Liver (tissue), 7 donors: ENCODE measurements at regions not wholly inside any gene's neighbourhood (a gene's known extent, or its start where the extent isn't known, plus 50 kb on each side); places are given as distances from the start of the nearest gene placed in this dataset.

Source experiments
- DNase-seq: peaks from one replicate; pipeline ENCODE4 v3.0.0-alpha.2; 2017; ENCODE audit warnings: low spot score
- H3K27ac ChIP-seq, 2 donors: one replicate each; pipeline ENCODE4 v1.7.0; 2013; ENCODE audit warnings: inconsistent platforms in 2 of 2, low read length in 2 of 2, control low read depth in 1 of 2, low read depth in 1 of 2, mild to moderate bottlenecking in 1 of 2
- H3K27me3 ChIP-seq, 4 donors: one replicate each; pipeline versions ENCODE4 v1.6.1 to v1.7.0; 2013; ENCODE audit warnings: low read length in 3 of 4, inconsistent platforms in 1 of 4, mild to moderate bottlenecking in 1 of 4, moderate library complexity in 1 of 4; ENCODE audit not compliant: control insufficient read depth in 4 of 4, insufficient read depth in 4 of 4
- H3K36me3 ChIP-seq, 4 donors: one replicate each; pipeline versions ENCODE4 v1.6.1 to v1.7.0; 2013; ENCODE audit warnings: low read length in 3 of 4, mild to moderate bottlenecking in 3 of 4, low read depth in 1 of 4, moderate library complexity in 1 of 4; ENCODE audit not compliant: control insufficient read depth in 4 of 4, insufficient read depth in 3 of 4
- H3K4me1 ChIP-seq, 4 donors: one replicate each; pipeline versions ENCODE4 v1.6.1 to v1.7.0; 2013; ENCODE audit warnings: low read length in 3 of 4, mild to moderate bottlenecking in 3 of 4, moderate library complexity in 1 of 4; ENCODE audit not compliant: control insufficient read depth in 4 of 4, insufficient read depth in 4 of 4
- H3K4me3 ChIP-seq, 3 donors: one replicate each; pipeline versions ENCODE4 v1.6.1 to v1.7.0; 2013; ENCODE audit warnings: low read length in 3 of 3, control low read depth in 1 of 3, low read depth in 1 of 3, mild to moderate bottlenecking in 1 of 3
- H3K9ac ChIP-seq, 2 donors: one replicate each; pipeline ENCODE4 v1.7.0; 2013; ENCODE audit warnings: low read length in 2 of 2, mild to moderate bottlenecking in 2 of 2, moderate library complexity in 2 of 2, control low read depth in 1 of 2, low read depth in 1 of 2
- H3K9me3 ChIP-seq, 4 donors: one replicate each; pipeline versions ENCODE4 v1.6.1 to v1.7.0; 2013; ENCODE audit warnings: low read length in 3 of 4; ENCODE audit not compliant: control insufficient read depth in 4 of 4
- EGR1 ChIP-seq, 2 donors: IDR thresholded peaks; 2 replicates each; pipeline ENCODE4 v1.6.1; 2016 to 2018; ENCODE audit warnings: antibody characterized with exemption in 2 of 2, low read depth in 2 of 2
- FOXA2 ChIP-seq: IDR thresholded peaks from 2 replicates; pipeline ENCODE4 v1.6.1; 2016; ENCODE audit warnings: antibody characterized with exemption
- GABPA ChIP-seq, 2 donors: IDR thresholded peaks in 1 of 2; conservative IDR thresholded peaks in 1 of 2; 2 replicates each; pipeline ENCODE4 v1.6.1; 2016; ENCODE audit warnings: antibody characterized with exemption in 2 of 2, mild to moderate bottlenecking in 1 of 2, moderate library complexity in 1 of 2
- HNF4A ChIP-seq, 2 donors: conservative IDR thresholded peaks; 2 replicates each; pipeline ENCODE4 v1.6.1; 2016; ENCODE audit warnings: antibody characterized with exemption in 2 of 2, mild to moderate bottlenecking in 2 of 2
- JUND ChIP-seq, 2 donors: IDR thresholded peaks; 2 replicates each; pipeline ENCODE4 v1.6.1; 2016; ENCODE audit warnings: antibody characterized with exemption in 2 of 2
- NR2F2 ChIP-seq: IDR thresholded peaks from 2 replicates; pipeline ENCODE4 v1.6.1; 2016; ENCODE audit warnings: antibody characterized with exemption
- RAD21 ChIP-seq, 2 donors: IDR thresholded peaks; 2 replicates each; pipeline ENCODE4 v1.6.1; 2016; ENCODE audit warnings: antibody characterized with exemption in 2 of 2, mild to moderate bottlenecking in 2 of 2
- REST ChIP-seq: IDR thresholded peaks from 2 replicates; pipeline ENCODE4 v1.6.1; 2016; ENCODE audit warnings: antibody characterized with exemption, mild to moderate bottlenecking
- RXRA ChIP-seq, 2 donors: IDR thresholded peaks; 2 replicates each; pipeline ENCODE4 v1.6.1; 2017 to 2018; ENCODE audit warnings: antibody characterized with exemption in 2 of 2, mild to moderate bottlenecking in 1 of 2
- SP1 ChIP-seq: IDR thresholded peaks from 2 replicates; pipeline ENCODE4 v1.6.1; 2018; ENCODE audit warnings: antibody characterized with exemption, mild to moderate bottlenecking
- TAF1 ChIP-seq: conservative IDR thresholded peaks from 2 replicates; pipeline ENCODE4 v1.6.1; 2016; ENCODE audit warnings: antibody characterized with exemption, mild to moderate bottlenecking
- YY1 ChIP-seq: IDR thresholded peaks from 2 replicates; pipeline ENCODE4 v1.6.1; 2016; ENCODE audit warnings: antibody characterized with exemption, mild to moderate bottlenecking
- ZBTB33 ChIP-seq: IDR thresholded peaks from 2 replicates; pipeline ENCODE4 v1.6.1; 2016; ENCODE audit warnings: antibody characterized with exemption
- WGBS: extraction: QIAGEN DNeasy Blood & Tissue Kit; methylation state at CpG from one replicate; pipeline ENCODE4 v1.1.7; 2013; 5-methylcytosine and 5-hydroxymethylcytosine counted together
- donor health status: healthy.
- donor health status: healthy.
- donor health status: healthy.
- donor health status: healthy.

- H3K27ac ChIP-seq: no peak overlapping the region
- H3K9ac ChIP-seq: no peak overlapping the region
- H3K4me1 ChIP-seq: peaks cover 0 to 11% (median 6%) of the 10 kb centered on the region in 4 donors
- no peaks in the 10 kb centered on the region for H3K36me3 ChIP-seq
- H3K27me3 ChIP-seq: no peaks in the 10 kb centered on the region
- 94% methylated on average over 18 of the region's 18 CpGs for WGBS
- H3K4me3 ChIP-seq: no peak overlapping the region
- no peaks in the 10 kb centered on the region for H3K9me3 ChIP-seq
- no peak for DNase-seq
- TF ChIP-seq HNF4A (conservative IDR thresholded peaks at IDR 0.05): no peak
- no peak for TF ChIP-seq YY1
- no peak for TF ChIP-seq EGR1 (IDR thresholded peaks at IDR 0.05; ENCODE audit: low read depth in 2 of 2)
- TF ChIP-seq TAF1: no peak
- TF ChIP-seq JUND (IDR thresholded peaks at IDR 0.05): no peak
- TF ChIP-seq GABPA (IDR thresholded peaks at IDR 0.05 in 1 of 2, conservative IDR thresholded peaks at IDR 0.05 in 1 of 2): no peak
- TF ChIP-seq FOXA2: no peak
- no peak for TF ChIP-seq SP1
- TF ChIP-seq RAD21 (IDR thresholded peaks at IDR 0.05): no peak
Measured at GRCh38 chr2:240353086-240353798, 82.2 kb upstream of the GPC1 start.

- Histone ChIP-seq H3K36me3 (no peaks in the 10 kb centered on the region), H3K4me3 (no peak overlapping the region), H3K9ac (no peak overlapping the region), H3K27ac (no peak overlapping the region), H3K9me3 (no peaks in the 10 kb centered on the region), H3K4me1 (peaks cover 0 to 11% (median 6%) of the 10 kb centered on the region in 4 donors), H3K27me3 (no peaks in the 10 kb centered on the region)
- 86% methylated on average over 9 of the region's 9 CpGs for WGBS
- DNase-seq: no peak
- no peak for TF ChIP-seq JUND (IDR thresholded peaks at IDR 0.05)
- no peak for TF ChIP-seq GABPA (IDR thresholded peaks at IDR 0.05 in 1 of 2, conservative IDR thresholded peaks at IDR 0.05 in 1 of 2)
- TF ChIP-seq REST: no peak
Measured at GRCh38 chr2:240353944-240354343, 81.5 kb upstream of the GPC1 start.

DNA sequence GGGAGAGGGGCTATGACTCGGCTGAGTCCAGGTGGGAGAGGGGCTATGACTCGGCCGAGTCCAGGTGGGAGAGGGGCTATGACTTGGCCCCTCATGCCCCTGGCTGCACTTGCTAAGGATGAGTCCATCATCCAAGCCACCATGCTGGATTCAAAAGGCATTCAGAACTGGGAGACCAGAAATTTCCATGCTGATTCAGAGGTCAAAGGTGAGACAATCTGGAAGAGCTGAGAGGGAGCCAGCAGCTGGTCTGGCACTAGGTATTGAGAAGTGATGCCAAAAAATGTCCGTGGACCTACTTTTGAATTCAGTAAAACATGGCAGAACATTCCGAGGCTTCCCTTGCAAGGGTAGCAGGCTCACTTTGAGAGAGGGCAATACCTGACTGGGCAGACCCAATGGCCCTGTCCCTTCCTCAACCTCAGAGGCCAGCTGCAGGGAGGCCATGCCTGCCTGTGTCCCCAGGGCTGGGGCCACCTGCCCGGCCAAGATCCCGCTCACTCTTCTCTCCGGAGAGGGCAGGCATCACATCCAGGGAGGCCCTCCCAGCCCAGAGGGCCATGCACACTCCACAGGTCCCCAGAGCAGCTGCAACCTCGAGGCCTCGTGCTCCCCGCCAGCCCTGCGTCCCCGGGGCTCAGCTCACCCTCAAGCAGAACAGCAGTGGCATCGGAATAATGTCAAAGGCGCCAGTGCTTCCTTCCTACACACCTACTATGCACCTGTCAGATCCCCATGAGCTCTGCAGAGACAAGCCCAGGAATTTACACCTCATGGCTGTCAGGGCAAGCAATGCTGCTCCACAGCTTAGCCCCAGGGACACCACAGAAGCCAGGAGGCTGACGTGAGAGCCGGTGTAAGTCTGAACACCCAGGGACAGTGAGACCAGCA, 80.2 kb upstream of the GPC1 start:
- Histone ChIP-seq H3K4me3 (no peak overlapping the region), H3K27me3 (no peaks in the 10 kb centered on the region), H3K36me3 (no peaks in the 10 kb centered on the region), H3K4me1 (peaks cover 0 to 11% (median 6%) of the 10 kb centered on the region in 4 donors), H3K9me3 (peaks cover 0 to 3% (median 0%) of the 10 kb centered on the region in 4 donors), H3K27ac (no peak overlapping the region), H3K9ac (no peak overlapping the region)
- 79% methylated on average over 17 of the region's 17 CpGs for WGBS
- peak in 1 of 2 donors; percentile 56 for TF ChIP-seq JUND (IDR thresholded peaks at IDR 0.05)
- TF ChIP-seq HNF4A (conservative IDR thresholded peaks at IDR 0.05): peak in 1 of 2 donors; percentile 45
- TF ChIP-seq YY1: peak; percentile 92
- no peak for TF ChIP-seq EGR1 (IDR thresholded peaks at IDR 0.05; ENCODE audit: low read depth in 2 of 2)
- peak in 1 of 2 donors; percentile 53 for TF ChIP-seq RXRA (IDR thresholded peaks at IDR 0.05)
- no peak for TF ChIP-seq FOXA2
- TF ChIP-seq GABPA (IDR thresholded peaks at IDR 0.05 in 1 of 2, conservative IDR thresholded peaks at IDR 0.05 in 1 of 2): no peak
- TF ChIP-seq ZBTB33: no peak
- TF ChIP-seq SP1: peak; percentile 9
- TF ChIP-seq NR2F2: peak; percentile 58
- DNase-seq: no peak
